ENCODE measurements at regions not wholly inside any gene's neighbourhood (a gene's known extent, or its start where the extent isn't known, plus 50 kb on each side); places are given as distances from the start of the nearest gene placed in this dataset.

- no peak overlapping the region for H3K4me3 Mint-ChIP-seq
- H3K36me3 Mint-ChIP-seq (ENCODE audit: low read depth) = no peaks in the 10 kb centered on the region
- peaks cover 21% of the 10 kb centered on the region for H3K4me1 Mint-ChIP-seq (ENCODE audit: low read depth)
- H3K9me3 Mint-ChIP-seq = no peaks in the 10 kb centered on the region
- H3K27ac Mint-ChIP-seq = no peak overlapping the region
- peaks cover 4% of the 10 kb centered on the region for H3K27me3 Mint-ChIP-seq (ENCODE audit: low read depth)
Observed at GRCh38 chr12:11598900-11599299, 50.6 kb upstream of the ETV6 start.

Measured in T-helper 1 cell treated with Interleukin-12 subunit alpha and Interleukin-12 subunit beta and Interleukin-4 antibody, amounts not matched to agents 30 μg/mL and 1 μg/mL, for 36 hours (primary cell).